ENCODE measurements at regions not wholly inside any gene's neighbourhood (a gene's known extent, or its start where the extent isn't known, plus 50 kb on each side); places are given as distances from the start of the nearest gene placed in this dataset.
"Not testable (repeated sequence)": the region's sequence is repeated elsewhere in the genome, so short reads cannot be mapped to it uniquely, and the experiment has no call there.

- ChIA-PET POLR2A (no interaction called here), CTCF (ENCODE audit: low intra/inter-chr PET ratio, low total read pairs) (no interaction called here)
- DNase-seq (ENCODE audit: low spot score) (no peak), FAIRE-seq (no peak), ATAC-seq (no peak)
- Histone ChIP-seq H3K27me3 (ENCODE audit: control insufficient read depth in 1 of 2, insufficient read depth in 2 of 2, low read length in 2 of 2) (no peaks in the 10 kb centered on the region), H2AFZ (ENCODE audit: low read length) (no peak overlapping the region), H3K9me3 (ENCODE audit: low read length) (peaks cover 20% of the 10 kb centered on the region), H3K27ac (ENCODE audit: extremely low read length, insufficient read depth, low read length) (no peak overlapping the region), H3K36me3 (replicated peaks in 1 of 2; ENCODE audit: control insufficient read depth in 1 of 2, insufficient read depth in 2 of 2, low read length in 2 of 2) (no peaks in the 10 kb centered on the region), H3K79me2 (ENCODE audit: insufficient read depth, low read length) (no peaks in the 10 kb centered on the region), H3K4me3 (replicated peaks in 1 of 3; ENCODE audit: insufficient read depth in 1 of 3, low read depth in 2 of 3, low read length in 3 of 3) (no peak overlapping the region), H3K9ac (ENCODE audit: insufficient read depth, low read depth, low read length) (no peak overlapping the region), H3K4me1 (ENCODE audit: insufficient read depth, low read length) (no peaks in the 10 kb centered on the region), H4K20me1 (ENCODE audit: insufficient read depth, low read length) (no peaks in the 10 kb centered on the region), H3K4me2 (ENCODE audit: low read depth, low read length) (no peak overlapping the region)
- TF ChIP-seq KAT2B (IDR thresholded peaks at IDR 0.05; ENCODE audit: borderline replicate concordance, low read depth, low read length) (no peak), NR2F1 (CRISPR knock-in tag; IDR thresholded peaks at IDR 0.05) (no peak)
- intact Hi-C loops (cut with micrococcal nuclease; ENCODE audit: unreplicated experiment): no loop called here
- in situ Hi-C loops (cut with HindIII; ENCODE audit: extremely low pct_ligation_motif_present, low pct_unique_long_range_greater_than_20kb): no loop called here
- BruUV-seq (replicated peaks): no TSS peak
- WGBS (ENCODE audit: low lambda C conversion rate): 62% methylated on average over 8 of the region's 27 CpGs
Measured at GRCh38 chr9:60545878-60546385, 368.3 kb upstream of the SPATA31A5 start.

- TF ChIP-seq PRDM10 (CRISPR knock-in tag; IDR thresholded peaks at IDR 0.05; ENCODE audit: low read depth): no peak
- TF ChIP-seq ZNF652 (CRISPR knock-in tag; IDR thresholded peaks at IDR 0.05; ENCODE audit: borderline replicate concordance, low read depth): no peak
- no peak for TF ChIP-seq CHD4 (IDR thresholded peaks at IDR 0.05; ENCODE audit: borderline replicate concordance, low read length)
- no peak for TF ChIP-seq MYNN (CRISPR knock-in tag; IDR thresholded peaks at IDR 0.05; ENCODE audit: low read depth)
- no peak for TF ChIP-seq HMG20A (CRISPR knock-in tag; IDR thresholded peaks at IDR 0.05; ENCODE audit: borderline replicate concordance)
- no peak for TF ChIP-seq ZFYVE20 (CRISPR knock-in tag; IDR thresholded peaks at IDR 0.05; ENCODE audit: borderline replicate concordance, low read depth)
- TF ChIP-seq PITX1 (CRISPR knock-in tag; IDR thresholded peaks at IDR 0.05): no peak
- BruUV-seq (replicated peaks): no TSS peak
- POLR2A ChIA-PET: no interaction called here
Measured at GRCh38 chr9:60546406-60546805, 367.8 kb upstream of the SPATA31A5 start.

GRCh38 chr9:60546990-60547389 lies 367.2 kb upstream of the SPATA31A5 start:
- in situ Hi-C loops (cut with HindIII; ENCODE audit: extremely low pct_ligation_motif_present, low pct_unique_long_range_greater_than_20kb); H3K27me3 ChIP-seq (ENCODE audit: control insufficient read depth in 1 of 2, insufficient read depth in 2 of 2, low read length in 2 of 2); BruUV-seq (replicated peaks); H3K4me2 ChIP-seq (ENCODE audit: low read depth, low read length); POLR2A ChIA-PET; H2AFZ ChIP-seq (ENCODE audit: low read length); intact Hi-C loops (cut with micrococcal nuclease; ENCODE audit: unreplicated experiment); H3K36me3 ChIP-seq (replicated peaks in 1 of 2; ENCODE audit: control insufficient read depth in 1 of 2, insufficient read depth in 2 of 2, low read length in 2 of 2); H3K4me3 ChIP-seq (replicated peaks in 1 of 3; ENCODE audit: insufficient read depth in 1 of 3, low read depth in 2 of 3, low read length in 3 of 3); CTCF ChIA-PET (ENCODE audit: low intra/inter-chr PET ratio, low total read pairs); H3K9ac ChIP-seq (ENCODE audit: insufficient read depth, low read depth, low read length); H4K20me1 ChIP-seq (ENCODE audit: insufficient read depth, low read length); ATAC-seq; DNase-seq (ENCODE audit: low spot score); H3K4me1 ChIP-seq (ENCODE audit: insufficient read depth, low read length); FAIRE-seq; H3K27ac ChIP-seq (ENCODE audit: extremely low read length, insufficient read depth, low read length); H3K79me2 ChIP-seq (ENCODE audit: insufficient read depth, low read length): not testable (repeated sequence)
- 73% methylated on average over 12 of the region's 18 CpGs for WGBS (ENCODE audit: low lambda C conversion rate)
- H3K9me3 ChIP-seq (ENCODE audit: low read length): peaks cover 20% of the 10 kb centered on the region

More at GRCh38 chr9:60546406-60546805, 367.8 kb upstream of the SPATA31A5 start:
- 69% methylated on average over 6 of the region's 19 CpGs for WGBS (ENCODE audit: low lambda C conversion rate)
- no peaks in the 10 kb centered on the region for H4K20me1 ChIP-seq (ENCODE audit: insufficient read depth, low read length)
- in situ Hi-C loops (cut with HindIII; ENCODE audit: extremely low pct_ligation_motif_present, low pct_unique_long_range_greater_than_20kb) (no loop called here), intact Hi-C loops (cut with micrococcal nuclease; ENCODE audit: unreplicated experiment) (no loop called here)
- no peaks in the 10 kb centered on the region for H3K79me2 ChIP-seq (ENCODE audit: insufficient read depth, low read length)
- no peak overlapping the region for H2AFZ ChIP-seq (ENCODE audit: low read length)
- DNase-seq (ENCODE audit: low spot score) (no peak), FAIRE-seq (no peak), ATAC-seq (no peak)
- H3K36me3 ChIP-seq (replicated peaks in 1 of 2; ENCODE audit: control insufficient read depth in 1 of 2, insufficient read depth in 2 of 2, low read length in 2 of 2): no peaks in the 10 kb centered on the region
- no peaks in the 10 kb centered on the region for H3K27me3 ChIP-seq (ENCODE audit: control insufficient read depth in 1 of 2, insufficient read depth in 2 of 2, low read length in 2 of 2)
- peaks cover 20% of the 10 kb centered on the region for H3K9me3 ChIP-seq (ENCODE audit: low read length)
- H3K4me1 ChIP-seq (ENCODE audit: insufficient read depth, low read length): no peaks in the 10 kb centered on the region
- CTCF ChIA-PET (ENCODE audit: low intra/inter-chr PET ratio, low total read pairs): no interaction called here
- H3K4me3 ChIP-seq (replicated peaks in 1 of 3; ENCODE audit: insufficient read depth in 1 of 3, low read depth in 2 of 3, low read length in 3 of 3): no peak overlapping the region
- H3K27ac ChIP-seq (ENCODE audit: extremely low read length, insufficient read depth, low read length): no peak overlapping the region
- no peak overlapping the region for H3K4me2 ChIP-seq (ENCODE audit: low read depth, low read length)
- no peak overlapping the region for H3K9ac ChIP-seq (ENCODE audit: insufficient read depth, low read depth, low read length)
